RWPE2 (cell line): ENCODE measurements at regions not wholly inside any gene's neighbourhood (a gene's known extent, or its start where the extent isn't known, plus 50 kb on each side); places are given as distances from the start of the nearest gene placed in this dataset.
A peak's percentile ranks its signal among the peaks of the same experiment; 100 is the strongest.
"Not testable (repeated sequence)": the region's sequence is repeated elsewhere in the genome, so short reads cannot be mapped to it uniquely, and the experiment has no call there.

Experiments
- ATAC-seq: fragments of 200-7000 bp; cut with Tn5 transposase; 3 replicates; pipeline ENCODE4 v1.9.1; 2021; ENCODE audit warnings: low read depth
- DNase-seq: peaks from one replicate; pipeline ENCODE4 v3.0.0-alpha.2; 2020; ENCODE audit warnings: low spot score
- H3K27ac ChIP-seq: fragments of 450-650 bp; 2 replicates; pipeline ENCODE4 v1.5.1; 2017; ENCODE audit warnings: mild to moderate bottlenecking; ENCODE audit not compliant: poor library complexity, severe bottlenecking
- H3K27me3 ChIP-seq: fragments of 250-450 bp; sonication (Bioruptor Pico); 2 replicates; pipeline ENCODE4 v1.5.1; 2021; ENCODE audit warnings: mild to moderate bottlenecking, moderate library complexity; ENCODE audit not compliant: insufficient read depth, poor library complexity, severe bottlenecking
- H3K36me3 ChIP-seq: fragments of 250-450 bp; sonication (Bioruptor Pico); 2 replicates; pipeline ENCODE4 v1.5.1; 2020; ENCODE audit warnings: low read depth, mild to moderate bottlenecking, moderate library complexity
- H3K4me1 ChIP-seq: fragments of 250-450 bp; sonication (Bioruptor Pico); 2 replicates; pipeline ENCODE4 v1.5.1; 2021; ENCODE audit warnings: mild to moderate bottlenecking, moderate library complexity; ENCODE audit not compliant: insufficient read depth, poor library complexity, severe bottlenecking
- H3K4me3 ChIP-seq: fragments of 250-450 bp; sonication (Bioruptor Pico); 2 replicates; pipeline ENCODE4 v1.5.1; 2021; ENCODE audit warnings: mild to moderate bottlenecking, moderate library complexity; ENCODE audit not compliant: severe bottlenecking
- H3K9me3 ChIP-seq: fragments of 250-450 bp; sonication (Bioruptor Pico); 2 replicates; pipeline ENCODE4 v1.5.1; 2021; ENCODE audit warnings: mild to moderate bottlenecking, moderate library complexity; ENCODE audit not compliant: severe bottlenecking
- TF ChIP-seq, protein P1 (sequence below): fragments of 450-650 bp; IDR thresholded peaks from one replicate; pipeline ENCODE4 v1.5.1; 2017; ENCODE audit warnings: mild to moderate bottlenecking, moderate library complexity; ENCODE audit not compliant: poor library complexity, severe bottlenecking

DNA sequence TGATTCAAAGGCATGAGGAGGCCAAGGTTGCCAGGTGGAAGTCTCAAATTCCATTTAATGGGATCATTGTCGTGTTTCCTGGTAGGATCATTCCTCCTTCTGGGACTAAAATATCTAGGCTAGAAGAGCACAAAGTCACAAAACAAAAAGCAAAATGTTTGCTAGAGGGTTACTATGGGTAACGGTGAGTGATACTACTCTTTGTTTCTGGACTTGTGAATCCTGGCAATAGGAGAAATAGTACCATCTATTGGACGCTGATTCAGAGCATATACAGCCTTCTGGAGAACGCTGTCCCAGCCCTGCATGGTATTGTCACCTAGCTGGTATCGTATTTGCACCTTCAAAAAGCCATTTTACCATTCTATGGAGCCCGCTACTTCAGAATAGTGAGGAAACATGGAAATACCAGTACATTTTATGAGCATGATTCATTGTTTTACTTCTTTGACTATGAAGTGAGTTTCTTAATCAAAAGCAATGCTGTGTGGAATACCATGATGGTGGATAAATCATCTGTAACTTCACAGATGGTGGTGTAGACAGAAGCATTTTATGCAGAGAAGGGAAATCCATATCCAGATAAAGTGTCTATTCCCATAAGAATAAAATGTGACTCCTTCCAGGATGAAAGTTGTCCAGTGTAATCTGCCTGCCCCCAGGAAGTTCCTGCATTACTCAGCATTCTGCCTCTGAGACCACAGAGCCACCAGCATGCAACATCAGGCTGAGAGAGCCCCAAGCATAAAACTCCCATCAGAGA, 361.0 kb downstream of the ETV1 start:
- Histone ChIP-seq H3K4me3 (no peak overlapping the region), H3K9me3 (no peaks in the 10 kb centered on the region), H3K36me3 (no peaks in the 10 kb centered on the region), H3K27me3 (no peaks in the 10 kb centered on the region), H3K4me1 (no peaks in the 10 kb centered on the region), H3K27ac (no peak overlapping the region)
- DNase-seq (no peak), ATAC-seq (peak; percentile 42; the same call in 2 of the 3 replicates)
- TF ChIP-seq, protein P1, sequence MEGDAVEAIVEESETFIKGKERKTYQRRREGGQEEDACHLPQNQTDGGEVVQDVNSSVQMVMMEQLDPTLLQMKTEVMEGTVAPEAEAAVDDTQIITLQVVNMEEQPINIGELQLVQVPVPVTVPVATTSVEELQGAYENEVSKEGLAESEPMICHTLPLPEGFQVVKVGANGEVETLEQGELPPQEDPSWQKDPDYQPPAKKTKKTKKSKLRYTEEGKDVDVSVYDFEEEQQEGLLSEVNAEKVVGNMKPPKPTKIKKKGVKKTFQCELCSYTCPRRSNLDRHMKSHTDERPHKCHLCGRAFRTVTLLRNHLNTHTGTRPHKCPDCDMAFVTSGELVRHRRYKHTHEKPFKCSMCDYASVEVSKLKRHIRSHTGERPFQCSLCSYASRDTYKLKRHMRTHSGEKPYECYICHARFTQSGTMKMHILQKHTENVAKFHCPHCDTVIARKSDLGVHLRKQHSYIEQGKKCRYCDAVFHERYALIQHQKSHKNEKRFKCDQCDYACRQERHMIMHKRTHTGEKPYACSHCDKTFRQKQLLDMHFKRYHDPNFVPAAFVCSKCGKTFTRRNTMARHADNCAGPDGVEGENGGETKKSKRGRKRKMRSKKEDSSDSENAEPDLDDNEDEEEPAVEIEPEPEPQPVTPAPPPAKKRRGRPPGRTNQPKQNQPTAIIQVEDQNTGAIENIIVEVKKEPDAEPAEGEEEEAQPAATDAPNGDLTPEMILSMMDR = no peak

DNA sequence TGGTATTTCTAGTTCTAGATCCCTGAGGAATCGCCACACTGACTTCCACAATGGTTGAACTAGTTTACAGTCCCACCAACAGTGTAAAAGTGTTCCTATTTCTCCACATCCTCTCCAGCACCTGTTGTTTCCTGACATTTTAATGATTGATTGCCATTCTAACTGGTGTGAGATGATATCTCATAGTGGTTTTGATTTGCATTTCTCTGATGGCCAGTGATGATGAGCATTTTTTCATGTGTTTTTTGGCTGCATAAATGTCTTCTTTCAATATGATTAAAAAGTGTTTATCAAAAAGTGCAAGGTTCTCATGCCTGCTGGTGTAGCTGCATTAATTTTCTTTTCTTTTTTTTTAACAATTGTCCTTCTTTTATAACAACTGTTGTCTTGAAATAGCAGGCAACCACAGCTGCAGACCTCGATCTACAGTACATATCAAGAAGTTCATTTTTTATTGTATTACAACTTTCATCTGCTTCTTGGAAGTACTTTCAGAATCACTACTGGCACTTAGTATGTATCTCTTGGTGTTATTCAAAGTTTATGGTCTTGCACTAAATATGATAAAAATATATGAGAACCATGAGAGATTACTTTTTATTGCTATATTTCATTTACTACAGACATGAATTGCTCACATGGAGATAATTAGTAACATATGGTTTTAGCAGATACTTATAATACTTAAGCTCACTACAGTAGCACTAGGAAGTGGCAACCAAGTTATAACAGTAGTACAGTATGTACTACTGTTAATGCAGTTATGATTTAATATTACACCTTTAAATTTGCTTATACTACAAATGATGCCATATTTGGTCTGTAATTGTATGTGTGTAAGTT, 358.0 kb downstream of the ETV1 start:
- ATAC-seq, DNase-seq, H3K36me3 ChIP-seq, H3K9me3 ChIP-seq, H3K4me3 ChIP-seq, H3K4me1 ChIP-seq, H3K27ac ChIP-seq, H3K27me3 ChIP-seq: not testable (repeated sequence)

DNA sequence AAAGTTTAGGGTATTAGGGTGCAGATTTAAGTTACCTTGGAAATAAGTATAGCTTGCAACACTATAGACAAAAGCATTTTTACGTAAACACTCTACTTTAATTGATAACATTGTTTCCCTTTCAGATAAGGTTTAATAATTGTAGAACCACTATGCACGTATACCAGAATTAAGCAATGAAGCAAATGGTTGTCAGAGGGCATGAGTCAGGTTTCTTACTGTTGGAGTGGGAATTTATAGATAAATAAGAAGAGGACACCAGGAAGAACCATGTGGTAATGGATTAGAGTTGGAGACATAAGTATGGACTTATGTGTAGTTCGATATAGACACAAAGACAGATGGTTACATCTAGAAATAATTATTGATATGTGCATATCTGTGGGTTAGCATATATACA, 355.6 kb downstream of the ETV1 start:
- no peaks in the 10 kb centered on the region for H3K9me3 ChIP-seq
- H3K4me1 ChIP-seq = no peaks in the 10 kb centered on the region
- no peak overlapping the region for H3K4me3 ChIP-seq
- DNase-seq (no peak), ATAC-seq (no peak)
- H3K36me3 ChIP-seq = no peaks in the 10 kb centered on the region
- H3K27ac ChIP-seq = no peak overlapping the region
- TF ChIP-seq, protein P1 = no peak
- H3K27me3 ChIP-seq = no peaks in the 10 kb centered on the region

DNA sequence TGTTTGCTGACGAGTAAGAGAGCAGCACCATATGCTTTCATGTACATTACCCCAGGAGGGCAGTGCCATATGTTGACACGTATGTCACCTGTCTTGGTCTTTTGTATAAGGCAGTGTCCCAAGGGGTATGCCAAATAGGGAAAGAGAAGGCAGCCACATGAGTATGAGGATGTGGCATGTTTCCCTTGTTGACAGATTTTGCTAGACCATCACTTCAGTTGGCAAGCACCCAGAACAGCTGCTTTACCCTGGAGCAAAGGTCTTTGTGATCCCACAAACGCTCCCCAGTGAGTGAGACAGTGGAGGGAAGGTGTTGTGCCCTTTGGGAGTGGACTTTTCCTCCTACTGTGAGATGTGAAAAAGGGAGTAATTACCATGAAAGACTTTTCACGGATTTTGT, 350.1 kb downstream of the ETV1 start:
- no peaks in the 10 kb centered on the region for H3K4me1 ChIP-seq
- ATAC-seq = no peak
- H3K9me3 ChIP-seq = no peaks in the 10 kb centered on the region
- no peaks in the 10 kb centered on the region for H3K36me3 ChIP-seq
- H3K4me3 ChIP-seq = no peak overlapping the region
- TF ChIP-seq, protein P1 = no peak
- no peaks in the 10 kb centered on the region for H3K27me3 ChIP-seq
- no peak for DNase-seq
- H3K27ac ChIP-seq = no peak overlapping the region

DNA sequence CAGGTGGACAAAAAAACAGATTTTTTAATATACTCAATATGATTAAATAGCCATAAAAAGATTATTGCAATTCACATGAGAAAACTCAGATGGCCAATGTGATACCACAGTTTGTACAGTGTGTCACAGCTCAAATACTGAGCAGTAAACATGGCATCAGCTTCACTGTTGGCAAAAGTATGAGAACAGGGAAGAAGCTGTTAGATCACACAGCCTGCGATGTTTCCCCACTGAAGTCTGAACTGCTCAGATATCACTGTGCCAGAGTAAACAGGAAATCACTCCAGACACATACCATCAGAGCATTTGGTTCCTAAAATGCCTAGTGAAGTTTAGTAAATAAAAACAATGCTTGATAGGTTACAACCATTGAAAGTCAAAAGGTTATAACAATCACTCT, 347.8 kb downstream of the ETV1 start:
- Histone ChIP-seq H3K9me3 (no peaks in the 10 kb centered on the region), H3K4me1 (no peaks in the 10 kb centered on the region), H3K36me3 (no peaks in the 10 kb centered on the region), H3K4me3 (no peak overlapping the region), H3K27ac (no peak overlapping the region), H3K27me3 (no peaks in the 10 kb centered on the region)
- no peak for DNase-seq
- no peak for ATAC-seq
- TF ChIP-seq, protein P1 = no peak
